MV-4-11 (cell line): ENCODE measurements at regions not wholly inside any gene's neighbourhood (a gene's known extent, or its start where the extent isn't known, plus 50 kb on each side); places are given as distances from the start of the nearest gene placed in this dataset.
"Not testable (repeated sequence)": the region's sequence is repeated elsewhere in the genome, so short reads cannot be mapped to it uniquely, and the experiment has no call there.

ENCODE experiments used
- DNase-seq: peaks from one replicate; lab custom pipeline; 2025; lab: John Stamatoyannopoulos, UW

GRCh38 chr9:29969856-29970647, 2396.8 kb upstream of the C9orf72 start:
- DNase-seq: no peak

DNA sequence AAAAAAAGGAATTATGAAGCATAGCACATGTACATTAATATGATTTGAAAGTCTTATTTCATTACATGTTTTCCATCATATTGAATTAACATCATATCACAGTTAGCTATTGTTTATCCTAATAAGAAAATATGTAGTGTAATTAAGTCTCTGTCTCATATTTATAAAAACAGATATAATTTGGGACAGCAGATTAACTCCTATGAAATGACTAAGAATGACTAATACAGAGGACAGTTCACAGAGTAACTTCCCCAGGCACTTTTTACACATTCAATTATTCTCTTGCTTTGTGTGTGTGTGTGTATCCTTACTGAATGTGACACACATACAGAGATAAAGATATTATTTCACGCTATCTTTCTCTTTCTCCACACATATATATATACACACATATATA, 2400.9 kb upstream of the C9orf72 start:
- no peak for DNase-seq

DNA sequence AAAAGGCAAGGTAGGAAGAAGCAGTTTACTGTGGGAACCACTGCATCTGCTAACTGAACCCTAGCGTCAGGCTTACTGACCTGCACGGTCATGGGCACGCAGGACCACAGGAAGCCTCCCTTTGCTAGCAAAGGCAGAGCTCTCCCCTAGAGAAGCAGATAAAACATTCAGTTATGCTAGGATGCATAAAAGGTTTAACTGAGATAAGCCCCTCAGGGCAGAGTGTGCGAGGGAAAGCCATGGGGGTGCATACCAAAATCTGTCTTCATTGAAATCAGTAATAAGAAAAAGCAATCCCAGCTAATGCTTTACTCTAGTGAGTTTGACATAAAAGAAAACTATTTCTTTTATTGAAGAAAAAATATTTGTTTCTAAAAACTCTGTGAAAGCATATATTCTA, 2403.7 kb upstream of the C9orf72 start:
- DNase-seq: no peak

DNA sequence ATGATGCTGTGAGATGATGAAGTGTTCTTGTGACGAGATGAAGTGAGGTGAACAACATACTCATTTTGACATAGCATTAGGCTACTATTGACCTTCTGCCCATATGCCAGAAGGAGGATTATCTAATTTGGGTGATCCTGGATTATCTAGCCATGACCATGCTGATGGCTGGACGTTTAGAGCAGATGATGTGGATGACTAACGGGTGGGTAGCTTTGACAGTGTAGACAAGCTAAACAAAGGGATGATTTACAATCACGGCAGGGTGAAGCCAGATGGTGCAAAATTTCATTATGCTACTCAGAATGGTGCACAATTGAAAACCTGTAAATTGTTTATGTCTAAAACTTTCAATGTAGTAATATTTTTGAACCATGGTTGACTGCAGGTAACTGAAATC, 2403.4 kb upstream of the ACO1 start:
- no peak for DNase-seq

DNA sequence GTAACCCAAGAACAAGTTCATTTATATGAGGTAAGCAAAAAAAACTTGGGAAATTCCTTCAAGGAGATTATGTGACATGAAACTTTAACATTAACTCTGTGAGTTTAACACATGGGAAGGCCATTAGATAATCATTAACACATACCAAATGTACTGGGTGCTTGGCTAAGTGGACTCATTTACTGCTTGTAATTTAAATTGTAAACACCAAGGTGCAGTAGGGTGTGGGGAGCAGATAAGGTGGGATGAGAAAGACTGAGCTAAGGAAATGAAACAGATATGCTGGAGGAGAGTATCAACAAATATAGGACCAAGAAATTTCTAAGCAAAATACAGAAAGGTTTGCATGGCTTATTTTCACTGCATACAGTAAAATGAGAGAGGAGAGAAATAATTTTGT, 2384.8 kb upstream of the ACO1 start:
- DNase-seq: no peak

DNA sequence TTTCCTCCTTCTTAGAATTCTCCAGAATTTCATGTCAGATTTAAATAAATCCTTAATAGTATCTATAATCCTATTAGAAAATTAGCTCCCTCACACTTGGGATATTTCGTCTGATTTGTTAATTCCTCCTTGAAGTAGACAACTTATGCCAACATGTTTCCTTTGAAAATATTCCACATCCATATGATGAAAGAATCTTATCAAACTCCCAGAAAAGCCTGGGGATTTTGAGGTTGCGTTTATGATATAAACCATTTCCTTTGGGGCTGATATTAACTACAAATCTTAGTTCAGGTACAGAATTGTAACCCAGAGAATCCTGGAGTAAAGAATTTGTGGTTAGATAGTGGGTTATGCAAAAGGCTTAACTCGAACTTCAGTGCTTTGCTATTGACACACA, 2373.8 kb upstream of the ACO1 start:
- no peak for DNase-seq

DNA sequence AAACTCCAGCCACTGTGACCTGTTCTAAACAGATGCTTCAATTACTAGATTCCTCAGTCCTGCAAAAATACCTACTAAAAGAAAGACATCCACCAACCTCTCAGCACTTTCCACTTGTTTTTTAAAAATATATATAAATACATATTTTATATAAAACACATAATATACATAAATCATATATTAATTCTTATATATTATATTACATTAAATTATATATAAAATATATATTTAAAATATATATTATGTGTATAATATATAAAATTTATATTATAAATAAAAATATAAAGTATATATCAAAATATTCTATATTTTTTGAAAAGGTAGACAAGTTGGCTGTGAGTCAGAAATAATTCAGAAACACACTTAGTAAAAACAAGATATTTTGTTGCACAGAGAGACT, 2371.8 kb upstream of the ACO1 start:
- no peak for DNase-seq

DNA sequence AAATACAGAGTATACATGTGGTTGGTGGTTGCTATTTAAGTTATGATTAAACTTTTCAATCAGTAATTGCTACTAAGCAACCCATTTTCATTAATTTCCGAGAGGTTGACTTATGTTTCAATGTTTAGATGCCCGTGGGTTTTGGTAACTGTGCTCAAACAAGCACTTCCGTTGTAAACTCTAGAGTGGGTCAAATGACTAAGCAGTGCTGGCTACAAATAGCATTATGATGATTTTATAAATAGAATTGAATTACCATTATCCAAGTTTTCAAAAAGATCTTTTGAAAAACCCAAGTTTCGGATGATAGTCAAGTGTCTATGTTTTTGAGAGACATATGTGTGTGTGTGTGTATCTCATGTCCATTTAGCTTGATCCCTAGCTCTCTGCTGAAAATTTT, 2369.4 kb upstream of the ACO1 start:
- DNase-seq: no peak

DNA sequence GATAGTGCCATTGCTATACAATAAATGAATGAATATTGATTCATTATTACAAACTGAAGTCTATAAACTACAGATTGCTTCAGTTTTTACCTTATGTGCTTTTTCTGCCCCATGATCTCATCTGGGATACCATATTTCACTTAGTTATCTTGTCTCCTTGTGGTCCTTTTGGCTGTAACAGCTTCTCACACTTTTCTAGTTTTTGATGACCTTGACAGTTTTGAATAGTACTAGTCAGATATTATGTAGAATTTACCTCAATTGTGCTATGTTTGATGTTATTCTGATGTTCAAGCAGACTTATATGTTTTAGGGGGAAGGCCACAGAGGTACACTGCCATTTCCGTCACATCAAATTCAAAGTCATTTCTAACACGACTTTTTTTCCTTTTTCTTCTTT, 2364.3 kb upstream of the ACO1 start:
- DNase-seq: no peak

DNA sequence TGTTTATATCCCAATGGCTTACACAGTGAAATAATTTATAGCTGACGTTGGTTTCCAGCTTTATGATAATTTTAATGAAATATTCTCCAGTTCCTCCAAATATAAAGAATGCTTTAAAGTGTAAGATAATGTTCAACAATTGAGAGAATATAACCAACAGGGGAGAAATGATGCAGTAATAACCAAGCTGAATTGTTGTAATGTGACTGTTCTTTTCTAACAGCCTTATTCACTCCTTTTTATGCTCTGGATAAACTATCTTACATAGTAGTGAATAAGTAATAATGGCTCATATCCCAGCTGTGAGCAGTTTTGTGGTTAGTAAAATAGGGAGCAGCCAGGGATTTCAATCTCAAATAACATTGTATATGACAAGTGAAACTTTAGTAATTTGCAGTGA, 2348.7 kb upstream of the ACO1 start:
- no peak for DNase-seq

DNA sequence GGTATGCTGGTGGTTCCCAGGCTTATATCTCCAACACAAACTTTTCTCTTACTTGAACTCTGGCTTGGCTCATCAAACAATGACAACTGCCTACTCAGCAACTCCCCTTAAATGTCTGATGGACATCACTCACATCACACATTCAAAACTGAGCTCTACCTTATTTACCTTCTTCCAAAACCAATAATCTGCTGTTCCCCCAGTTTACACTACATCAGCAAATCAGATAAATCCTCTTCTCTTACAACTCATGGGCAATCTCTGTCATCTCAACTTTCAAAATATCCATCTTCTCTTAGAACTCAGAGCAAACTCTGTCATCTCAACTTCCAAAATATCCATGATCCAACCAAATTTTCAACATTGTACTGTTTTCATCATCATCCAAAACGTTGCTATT, 2347.9 kb upstream of the ACO1 start:
- DNase-seq: no peak

DNA sequence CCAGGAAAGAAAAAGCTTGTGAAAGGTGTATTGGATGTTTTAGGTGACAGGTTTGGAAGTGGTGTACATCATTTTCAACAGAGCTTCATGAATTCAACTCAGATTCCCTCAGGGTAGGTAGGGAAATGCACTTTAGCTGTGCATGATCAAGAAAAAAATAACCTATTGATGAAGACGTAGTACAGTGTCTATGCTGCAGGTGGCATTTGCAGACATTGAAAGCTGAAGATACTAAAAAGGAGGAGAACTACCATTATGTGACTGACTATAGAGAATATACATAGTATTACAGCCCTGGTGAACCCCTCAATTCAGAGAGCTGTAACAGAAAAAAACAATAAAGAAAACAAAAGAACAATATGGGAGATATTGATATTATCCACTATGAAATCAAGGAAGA, 2344.7 kb upstream of the ACO1 start:
- DNase-seq: no peak

GRCh38 chr9:30048396-30048795, 2336.0 kb upstream of the ACO1 start:
- no peak for DNase-seq

DNA sequence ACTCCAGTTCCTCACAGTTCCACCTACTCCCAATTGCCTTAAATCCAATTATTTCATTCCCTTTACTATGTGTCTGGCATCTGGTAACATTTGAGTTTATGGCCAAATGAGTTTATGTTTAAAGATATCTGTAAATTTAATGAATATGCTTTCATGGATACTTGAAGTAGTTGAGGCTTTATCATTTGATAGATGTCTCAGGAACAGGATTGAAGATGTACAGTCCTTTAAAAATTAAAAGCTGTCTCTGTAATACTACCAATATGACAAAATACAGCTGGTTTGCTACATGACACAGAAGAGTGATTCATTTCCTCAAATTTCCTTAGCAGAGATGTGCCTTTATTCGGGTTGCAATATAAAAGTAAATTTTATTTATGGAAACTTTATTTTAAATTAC, 2326.0 kb upstream of the ACO1 start:
- no peak for DNase-seq

DNA sequence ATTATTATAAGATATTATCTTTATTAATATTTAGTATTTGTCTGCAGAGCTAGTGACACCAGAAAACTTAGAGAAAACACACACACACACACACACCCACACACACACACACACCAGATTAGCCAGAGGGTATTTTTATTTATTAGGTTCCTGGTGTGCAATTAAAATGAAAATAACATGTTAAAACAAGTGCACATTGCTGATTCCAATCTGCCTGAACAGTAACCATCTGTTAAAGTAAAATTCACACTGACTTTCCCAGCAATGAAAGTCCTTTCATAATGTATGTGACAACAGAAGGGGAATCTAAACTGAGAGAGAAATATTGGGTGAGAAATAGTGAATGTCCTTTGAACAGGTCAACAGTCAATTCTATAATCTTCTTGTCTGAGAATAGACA, 2323.5 kb upstream of the ACO1 start:
- DNase-seq: no peak

DNA sequence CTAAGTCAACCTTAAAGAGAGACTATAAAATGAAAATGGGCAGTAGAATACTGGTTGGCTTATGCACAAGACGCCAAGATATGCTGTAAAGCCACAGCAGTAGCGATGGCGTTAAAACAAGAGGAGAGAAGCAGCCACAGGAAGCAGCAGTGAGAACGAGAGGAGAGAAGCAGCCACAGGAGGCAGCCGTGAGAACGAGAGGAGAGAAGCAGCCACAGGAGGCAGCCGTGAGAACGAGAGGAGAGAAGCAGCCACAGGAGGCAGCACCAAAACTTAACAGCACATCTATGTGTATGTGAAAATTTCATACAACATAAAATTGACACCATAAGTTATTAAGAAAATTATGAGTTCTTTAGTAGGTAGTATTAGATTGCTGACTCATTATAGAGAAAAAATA, 2318.6 kb upstream of the ACO1 start:
- no peak for DNase-seq

DNA sequence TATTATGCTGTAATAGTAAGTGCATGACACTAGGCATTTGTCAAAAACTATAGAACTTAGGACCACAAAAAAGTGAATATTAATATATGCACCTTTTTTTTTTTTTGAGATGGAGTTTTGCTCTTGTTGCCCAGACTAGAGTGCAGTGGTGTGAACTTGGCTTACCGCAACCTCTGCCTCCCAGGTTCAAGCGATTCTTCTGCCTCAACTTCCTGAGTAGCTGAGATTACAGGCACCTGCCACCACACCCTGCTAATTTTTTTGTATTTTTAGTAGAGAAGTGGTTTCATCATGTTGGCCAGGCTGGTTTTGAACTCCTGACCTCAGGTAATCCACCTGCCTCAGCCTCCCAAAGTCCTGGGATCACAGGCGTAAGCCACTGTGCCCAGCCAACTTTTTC, 2315.2 kb upstream of the ACO1 start:
- DNase-seq: not testable (repeated sequence)

- DNase-seq: no peak
Measured at GRCh38 chr9:30075022-30075421, 2309.4 kb upstream of the ACO1 start.

GRCh38 chr9:30075451-30076199, 2308.8 kb upstream of the ACO1 start:
- peak; percentile 14 for DNase-seq

DNA sequence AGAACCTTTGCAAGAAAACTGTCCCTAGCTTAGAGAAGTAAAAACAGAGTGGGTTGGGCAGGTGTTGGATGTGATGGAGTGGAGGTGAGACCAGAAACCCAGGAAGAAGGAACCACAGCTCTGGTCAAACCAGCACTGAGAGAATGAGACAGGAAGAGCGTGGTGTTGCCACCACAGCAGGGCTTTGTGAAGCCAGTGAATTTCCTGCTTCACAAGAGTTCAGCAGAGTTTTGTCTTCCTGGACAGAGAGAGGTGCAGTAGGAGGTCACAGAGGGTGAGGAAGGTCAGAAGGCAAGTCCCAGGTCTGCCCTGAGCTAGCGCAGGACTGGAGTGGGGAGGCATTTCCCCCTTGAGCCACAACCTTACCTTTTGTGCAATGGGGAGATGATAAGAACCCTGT, 2306.2 kb upstream of the ACO1 start:
- no peak for DNase-seq

- DNase-seq: no peak
Measured at GRCh38 chr9:30089428-30089827, 2295.0 kb upstream of the ACO1 start.

GRCh38 chr9:30103647-30104394, 2280.6 kb upstream of the ACO1 start:
- DNase-seq: peak; percentile 66

DNA sequence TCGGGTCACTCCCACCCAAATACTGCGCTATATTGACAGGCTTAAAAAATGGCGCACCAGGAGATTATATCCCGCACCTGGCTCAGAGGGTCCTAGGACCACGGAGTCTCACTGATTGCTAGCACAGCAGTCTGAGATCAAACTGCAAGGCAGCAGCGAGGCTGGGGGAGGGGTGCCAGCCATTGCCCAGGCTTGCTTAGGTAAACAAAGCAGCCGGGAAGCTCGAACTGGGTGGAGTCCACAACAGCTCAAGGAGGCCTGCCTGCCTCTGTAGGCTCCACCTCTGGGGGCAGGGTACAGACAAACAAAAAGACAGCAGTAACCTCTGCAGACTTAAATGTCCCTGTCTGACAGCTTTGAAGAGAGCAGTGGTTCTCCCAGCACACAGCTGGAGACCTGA, 2277.3 kb upstream of the ACO1 start:
- not testable (repeated sequence) for DNase-seq
